ENCODE measurements at regions not wholly inside any gene's neighbourhood (a gene's known extent, or its start where the extent isn't known, plus 50 kb on each side); places are given as distances from the start of the nearest gene placed in this dataset.

GRCh38 chr2:217289907-217290280, 430.0 kb upstream of the TNP1 start:
- no peak for DNase-seq

GRCh38 chr2:217289177-217289906, 429.5 kb upstream of the TNP1 start:
- DNase-seq = no peak

GRCh38 chr2:217288472-217289063, 428.7 kb upstream of the TNP1 start:
- DNase-seq = no peak

- no peak for DNase-seq
Observed at GRCh38 chr2:217286833-217287232, 427.0 kb upstream of the TNP1 start.

GRCh38 chr2:217285926-217286325, 426.1 kb upstream of the TNP1 start:
- no peak for DNase-seq

- no peak for DNase-seq
Observed at GRCh38 chr2:217283460-217283859, 423.6 kb upstream of the TNP1 start.

- no peak for DNase-seq
Observed at GRCh38 chr2:217282531-217282930, 422.7 kb upstream of the TNP1 start.

- no peak for DNase-seq
Observed at GRCh38 chr2:217279556-217279955, 419.7 kb upstream of the TNP1 start.

GRCh38 chr2:217279140-217279539, 419.3 kb upstream of the TNP1 start:
- DNase-seq = no peak

GRCh38 chr2:217277646-217278398, 418.0 kb upstream of the TNP1 start:
- DNase-seq = no peak

GRCh38 chr2:217276433-217276832, 416.6 kb upstream of the TNP1 start:
- DNase-seq = no peak

- no peak for DNase-seq
Observed at GRCh38 chr2:217275091-217275490, 415.2 kb upstream of the TNP1 start.

GRCh38 chr2:217274578-217274977, 414.7 kb upstream of the TNP1 start:
- DNase-seq = no peak

GRCh38 chr2:217273851-217274250, 414.0 kb upstream of the TNP1 start:
- no peak for DNase-seq

- no peak for DNase-seq
Observed at GRCh38 chr2:217273162-217273561, 413.3 kb upstream of the TNP1 start.

- no peak for DNase-seq
Observed at GRCh38 chr2:217271813-217272212, 411.9 kb upstream of the TNP1 start.

- DNase-seq = no peak
Observed at GRCh38 chr2:217270485-217271121, 410.7 kb upstream of the TNP1 start.

- no peak for DNase-seq
Observed at GRCh38 chr2:217269701-217270484, 410.0 kb upstream of the TNP1 start.

- no peak for DNase-seq
Observed at GRCh38 chr2:217268978-217269377, 409.1 kb upstream of the TNP1 start.

- DNase-seq = no peak
Observed at GRCh38 chr2:217267758-217268157, 407.9 kb upstream of the TNP1 start.

- DNase-seq = no peak
Observed at GRCh38 chr2:217263756-217264155, 403.9 kb upstream of the TNP1 start.

- DNase-seq = no peak
Observed at GRCh38 chr2:217262911-217263310, 403.0 kb upstream of the TNP1 start.

- no peak for DNase-seq
Observed at GRCh38 chr2:217261452-217261851, 401.6 kb upstream of the TNP1 start.
